ENCODE measurements at regions not wholly inside any gene's neighbourhood (a gene's known extent, or its start where the extent isn't known, plus 50 kb on each side); places are given as distances from the start of the nearest gene placed in this dataset.

DNA sequence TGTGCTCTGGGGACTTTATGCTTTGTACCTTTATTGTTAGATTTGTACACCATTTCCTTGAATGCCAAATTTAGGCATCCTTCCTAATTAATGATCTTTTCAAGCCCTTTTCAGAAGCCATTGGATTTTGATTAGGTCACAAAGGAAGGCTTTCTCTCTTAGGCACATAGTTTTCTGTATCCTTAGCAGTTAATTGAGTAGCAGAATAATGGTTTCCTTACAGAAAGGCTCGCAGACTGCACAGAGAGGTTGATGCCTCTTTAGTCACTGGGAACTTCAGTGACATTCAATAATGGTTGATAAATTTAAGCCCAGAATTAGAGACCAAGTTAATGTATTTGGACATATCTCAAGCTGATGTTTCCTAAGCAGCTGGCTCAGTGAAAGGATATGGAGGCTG is 139.1 kb upstream of the VGLL2 start:
- no peak overlapping the region for H3K4me3 ChIP-seq
- intact Hi-C loops (cut with DNase I; ENCODE audit: low total_unique reads): no loop called here
- no peak overlapping the region for H3K27ac ChIP-seq
- H3K9me3 ChIP-seq: no peaks in the 10 kb centered on the region
- no peak for DNase-seq
- TF ChIP-seq, protein P1, sequence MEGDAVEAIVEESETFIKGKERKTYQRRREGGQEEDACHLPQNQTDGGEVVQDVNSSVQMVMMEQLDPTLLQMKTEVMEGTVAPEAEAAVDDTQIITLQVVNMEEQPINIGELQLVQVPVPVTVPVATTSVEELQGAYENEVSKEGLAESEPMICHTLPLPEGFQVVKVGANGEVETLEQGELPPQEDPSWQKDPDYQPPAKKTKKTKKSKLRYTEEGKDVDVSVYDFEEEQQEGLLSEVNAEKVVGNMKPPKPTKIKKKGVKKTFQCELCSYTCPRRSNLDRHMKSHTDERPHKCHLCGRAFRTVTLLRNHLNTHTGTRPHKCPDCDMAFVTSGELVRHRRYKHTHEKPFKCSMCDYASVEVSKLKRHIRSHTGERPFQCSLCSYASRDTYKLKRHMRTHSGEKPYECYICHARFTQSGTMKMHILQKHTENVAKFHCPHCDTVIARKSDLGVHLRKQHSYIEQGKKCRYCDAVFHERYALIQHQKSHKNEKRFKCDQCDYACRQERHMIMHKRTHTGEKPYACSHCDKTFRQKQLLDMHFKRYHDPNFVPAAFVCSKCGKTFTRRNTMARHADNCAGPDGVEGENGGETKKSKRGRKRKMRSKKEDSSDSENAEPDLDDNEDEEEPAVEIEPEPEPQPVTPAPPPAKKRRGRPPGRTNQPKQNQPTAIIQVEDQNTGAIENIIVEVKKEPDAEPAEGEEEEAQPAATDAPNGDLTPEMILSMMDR (IDR thresholded peaks at IDR 0.05): no peak
- TF ChIP-seq POLR2A (IDR thresholded peaks at IDR 0.05): no peak
- WGBS, 2 donors: 83 to 90% methylated on average over 1 of the region's 1 CpG
- no peaks in the 10 kb centered on the region for H3K27me3 ChIP-seq
- no peaks in the 10 kb centered on the region for H3K4me1 ChIP-seq
- H3K36me3 ChIP-seq (ENCODE audit: low read depth, missing control alignments): no peaks in the 10 kb centered on the region

GRCh38 chr6:117128052-117128451 is 137.3 kb upstream of the VGLL2 start:
- Histone ChIP-seq H3K27ac (no peak overlapping the region), H3K4me1 (no peaks in the 10 kb centered on the region), H3K9me3 (no peaks in the 10 kb centered on the region), H3K36me3 (ENCODE audit: low read depth, missing control alignments) (no peaks in the 10 kb centered on the region), H3K27me3 (no peaks in the 10 kb centered on the region), H3K4me3 (no peak overlapping the region)
- no peak for DNase-seq
- intact Hi-C loops (cut with DNase I; ENCODE audit: low total_unique reads): no loop called here
- 83 to 84% methylated on average over 1 of the region's 1 CpG for WGBS, 2 donors
- TF ChIP-seq POLR2A (IDR thresholded peaks at IDR 0.05): no peak
- TF ChIP-seq, protein P1 (IDR thresholded peaks at IDR 0.05): no peak

DNA sequence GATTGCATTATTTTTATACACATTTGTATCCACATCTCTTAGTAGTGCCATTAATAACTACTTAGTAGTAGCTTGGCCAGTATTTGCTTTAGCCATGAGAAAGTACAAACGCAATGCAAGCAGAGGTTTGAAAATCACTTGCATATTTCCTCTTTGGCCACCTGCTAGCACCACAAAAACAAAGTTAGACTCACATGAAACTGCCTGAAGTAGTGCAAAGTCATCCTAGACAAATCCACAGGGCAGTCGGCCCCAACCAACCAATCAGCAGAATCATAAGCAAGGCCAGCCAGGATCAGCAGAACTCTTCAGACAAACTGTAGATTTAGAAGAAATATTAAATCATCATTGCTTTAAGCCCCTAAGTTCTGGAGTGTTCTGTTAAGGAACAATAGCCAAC is 135.2 kb upstream of the VGLL2 start:
- TF ChIP-seq, protein P1 (IDR thresholded peaks at IDR 0.05): no peak
- no peak for TF ChIP-seq POLR2A (IDR thresholded peaks at IDR 0.05)
- H3K4me3 ChIP-seq: no peak overlapping the region
- intact Hi-C loops (cut with DNase I; ENCODE audit: low total_unique reads): no loop called here
- no peaks in the 10 kb centered on the region for H3K36me3 ChIP-seq (ENCODE audit: low read depth, missing control alignments)
- H3K4me1 ChIP-seq: no peaks in the 10 kb centered on the region
- WGBS, 2 donors: 82 to 85% methylated on average over 2 of the region's 2 CpGs
- H3K27ac ChIP-seq: no peak overlapping the region
- H3K9me3 ChIP-seq: no peaks in the 10 kb centered on the region
- DNase-seq: no peak
- H3K27me3 ChIP-seq: no peaks in the 10 kb centered on the region

DNA sequence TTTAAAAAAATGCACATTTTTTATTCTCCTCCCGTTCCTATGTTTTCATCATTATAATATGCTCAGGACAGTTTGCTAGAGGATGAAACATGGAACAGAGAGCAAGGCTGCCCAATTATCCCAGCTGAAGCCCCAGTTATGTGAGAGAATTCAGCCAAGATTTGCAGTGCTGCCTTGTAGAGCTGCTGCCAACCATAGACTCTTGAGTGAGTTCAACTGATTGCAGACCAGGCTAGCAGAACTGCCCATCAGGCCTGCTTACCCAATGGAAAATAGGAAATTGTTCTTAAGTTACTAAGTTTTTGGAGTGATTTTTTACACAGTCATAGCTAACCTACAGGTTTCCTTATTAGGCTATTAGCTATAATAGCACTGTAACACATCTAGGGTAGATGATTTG is 128.7 kb upstream of the VGLL2 start:
- H3K27me3 ChIP-seq: no peaks in the 10 kb centered on the region
- H3K36me3 ChIP-seq (ENCODE audit: low read depth, missing control alignments): no peaks in the 10 kb centered on the region
- intact Hi-C loops (cut with DNase I; ENCODE audit: low total_unique reads): no loop called here
- H3K4me3 ChIP-seq: no peak overlapping the region
- no peaks in the 10 kb centered on the region for H3K4me1 ChIP-seq
- 65 to 83% methylated on average over 1 of the region's 1 CpG for WGBS, 2 donors
- no peaks in the 10 kb centered on the region for H3K9me3 ChIP-seq
- DNase-seq: no peak
- H3K27ac ChIP-seq: no peak overlapping the region
- TF ChIP-seq, protein P1 (IDR thresholded peaks at IDR 0.05): no peak
- no peak for TF ChIP-seq POLR2A (IDR thresholded peaks at IDR 0.05)

DNA sequence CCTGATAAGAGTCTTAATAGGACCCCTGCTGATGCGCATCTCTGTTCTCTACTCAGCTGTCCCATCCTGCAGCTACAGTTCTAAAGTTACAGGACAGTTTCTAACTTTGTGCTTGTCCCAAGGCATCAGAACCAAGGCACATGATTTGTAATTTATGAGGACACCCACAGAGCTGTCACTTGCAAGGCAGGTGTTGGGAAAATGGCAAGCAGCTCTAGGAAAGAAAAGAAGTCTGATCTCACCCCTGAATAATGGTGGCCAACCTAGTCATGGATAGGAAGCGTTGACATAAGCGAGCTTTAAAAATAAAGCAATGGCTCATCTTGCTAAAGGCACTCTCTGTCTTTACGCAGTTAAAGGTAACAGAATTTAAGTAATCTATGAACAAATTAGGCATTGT is 127.6 kb upstream of the VGLL2 start:
- Histone ChIP-seq H3K27ac (no peak overlapping the region), H3K4me3 (no peak overlapping the region), H3K9me3 (no peaks in the 10 kb centered on the region), H3K36me3 (ENCODE audit: low read depth, missing control alignments) (no peaks in the 10 kb centered on the region), H3K27me3 (no peaks in the 10 kb centered on the region), H3K4me1 (no peaks in the 10 kb centered on the region)
- DNase-seq: no peak
- 78 to 79% methylated on average over 4 of the region's 4 CpGs for WGBS, 2 donors
- TF ChIP-seq POLR2A (IDR thresholded peaks at IDR 0.05): no peak
- intact Hi-C loops (cut with DNase I; ENCODE audit: low total_unique reads): no loop called here

Measured in testis (tissue), 2 donors.